OCI-LY1 (cell line): ENCODE measurements at regions not wholly inside any gene's neighbourhood (a gene's known extent, or its start where the extent isn't known, plus 50 kb on each side); places are given as distances from the start of the nearest gene placed in this dataset.

Experiments used
- H2AFZ ChIP-seq: fragments of 200-600 bp; sonication (generic), shearing (Covaris generic); 2 replicates; pipeline ENCODE4 v1.6.0; 2014; ENCODE audit warnings: antibody characterized with exemption, mild to moderate bottlenecking, low read length
- H3F3A ChIP-seq: fragments of 200-600 bp; sonication (generic), shearing (Covaris generic); 2 replicates; pipeline ENCODE4 v1.6.0; 2014; ENCODE audit warnings: mild to moderate bottlenecking, antibody characterized with exemption, low read length, moderate library complexity; ENCODE audit not compliant: insufficient read depth
- H3K27ac ChIP-seq: fragments of 200-600 bp; sonication (generic); 2 replicates; pipeline ENCODE4 v1.5.1; 2014; ENCODE audit warnings: low read length, mixed run types, mild to moderate bottlenecking, low read depth; ENCODE audit not compliant: poor library complexity, severe bottlenecking
- H3K27me3 ChIP-seq: fragments of 200-600 bp; sonication (generic); 2 replicates; pipeline ENCODE4 v1.6.0; 2014; ENCODE audit warnings: antibody characterized with exemption, mild to moderate bottlenecking, low read length, moderate library complexity; ENCODE audit not compliant: insufficient read depth
- H3K36me3 ChIP-seq: fragments of 200-600 bp; sonication (generic); 2 replicates; pipeline ENCODE4 v1.6.1; 2014; ENCODE audit warnings: mild to moderate bottlenecking, antibody characterized with exemption, low read length, moderate library complexity, mixed read lengths; ENCODE audit not compliant: insufficient read depth
- H3K4me1 ChIP-seq: fragments of 200-600 bp; sonication (generic); 2 replicates; pipeline ENCODE4 v1.5.1; 2014; ENCODE audit warnings: mild to moderate bottlenecking, low read length, moderate library complexity; ENCODE audit not compliant: insufficient read depth, severe bottlenecking
- H3K4me2 ChIP-seq: fragments of 200-600 bp; sonication (generic), shearing (Covaris generic); 2 replicates; pipeline ENCODE4 v1.6.1; 2014; ENCODE audit warnings: low read length
- H3K4me3 ChIP-seq: fragments of 200-600 bp; sonication (generic); 2 replicates; pipeline ENCODE4 v1.5.1; 2014; ENCODE audit warnings: low read length, low read depth, mild to moderate bottlenecking, mixed read lengths; ENCODE audit not compliant: poor library complexity, severe bottlenecking
- H3K79me2 ChIP-seq: fragments of 200-600 bp; shearing (Covaris generic); 2 replicates; pipeline ENCODE4 v1.6.1; 2016; ENCODE audit warnings: mixed run types, low read length, mixed read lengths; ENCODE audit not compliant: insufficient read depth
- H3K9ac ChIP-seq: fragments of 200-600 bp; sonication (generic), shearing (Covaris generic); 2 replicates; pipeline ENCODE4 v1.6.1; 2014; ENCODE audit warnings: mild to moderate bottlenecking, low read length, mixed read lengths
- H3K9me2 ChIP-seq: fragments of 200-600 bp; sonication (generic), shearing (Covaris generic); 2 replicates; pipeline ENCODE4 v1.6.1; 2014; ENCODE audit warnings: low read depth, mild to moderate bottlenecking, low read length, mixed read lengths
- H3K9me3 ChIP-seq: fragments of 200-600 bp; shearing (Covaris generic); 2 replicates; pipeline ENCODE4 v1.6.1; 2014; ENCODE audit warnings: low read length, mixed read lengths
- H4K20me1 ChIP-seq: fragments of 200-600 bp; sonication (generic), shearing (Covaris generic); 2 replicates; pipeline ENCODE4 v1.6.0; 2016; ENCODE audit warnings: mild to moderate bottlenecking, low read length; ENCODE audit not compliant: insufficient read depth
- EZH2 ChIP-seq: fragments of 200-600 bp; sonication (generic), shearing (Covaris generic); IDR thresholded peaks from 2 replicates; pipeline ENCODE4 v1.8.0; 2017; ENCODE audit warnings: borderline replicate concordance, mixed run types, mild to moderate bottlenecking, antibody characterized with exemption, low read length, moderate library complexity, mixed read lengths
- TF ChIP-seq, protein P1 (sequence below): fragments of 200-600 bp; sonication (generic), shearing (Covaris generic); IDR thresholded peaks from 2 replicates; pipeline ENCODE4 v1.5.1; 2017; ENCODE audit warnings: mild to moderate bottlenecking, antibody characterized with exemption, low read length, moderate library complexity, mixed read lengths

- TF ChIP-seq, protein P1, sequence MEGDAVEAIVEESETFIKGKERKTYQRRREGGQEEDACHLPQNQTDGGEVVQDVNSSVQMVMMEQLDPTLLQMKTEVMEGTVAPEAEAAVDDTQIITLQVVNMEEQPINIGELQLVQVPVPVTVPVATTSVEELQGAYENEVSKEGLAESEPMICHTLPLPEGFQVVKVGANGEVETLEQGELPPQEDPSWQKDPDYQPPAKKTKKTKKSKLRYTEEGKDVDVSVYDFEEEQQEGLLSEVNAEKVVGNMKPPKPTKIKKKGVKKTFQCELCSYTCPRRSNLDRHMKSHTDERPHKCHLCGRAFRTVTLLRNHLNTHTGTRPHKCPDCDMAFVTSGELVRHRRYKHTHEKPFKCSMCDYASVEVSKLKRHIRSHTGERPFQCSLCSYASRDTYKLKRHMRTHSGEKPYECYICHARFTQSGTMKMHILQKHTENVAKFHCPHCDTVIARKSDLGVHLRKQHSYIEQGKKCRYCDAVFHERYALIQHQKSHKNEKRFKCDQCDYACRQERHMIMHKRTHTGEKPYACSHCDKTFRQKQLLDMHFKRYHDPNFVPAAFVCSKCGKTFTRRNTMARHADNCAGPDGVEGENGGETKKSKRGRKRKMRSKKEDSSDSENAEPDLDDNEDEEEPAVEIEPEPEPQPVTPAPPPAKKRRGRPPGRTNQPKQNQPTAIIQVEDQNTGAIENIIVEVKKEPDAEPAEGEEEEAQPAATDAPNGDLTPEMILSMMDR, result no peak
- no peak for TF ChIP-seq EZH2
- Histone ChIP-seq H4K20me1 (no peaks in the 10 kb centered on the region), H3K4me1 (no peaks in the 10 kb centered on the region), H3K9me3 (peaks cover 3% of the 10 kb centered on the region; the same call in 1 of the 2 replicates), H3K79me2 (no peaks in the 10 kb centered on the region), H2AFZ (no peak overlapping the region), H3F3A (no peaks in the 10 kb centered on the region), H3K9me2 (no peaks in the 10 kb centered on the region), H3K4me2 (no peak overlapping the region), H3K9ac (no peak overlapping the region), H3K27ac (no peak overlapping the region), H3K36me3 (no peaks in the 10 kb centered on the region), H3K4me3 (no peak overlapping the region), H3K27me3 (no peaks in the 10 kb centered on the region)
Observed at GRCh38 chr3:109640146-109640652, 302.9 kb upstream of the DPPA4 start.

DNA sequence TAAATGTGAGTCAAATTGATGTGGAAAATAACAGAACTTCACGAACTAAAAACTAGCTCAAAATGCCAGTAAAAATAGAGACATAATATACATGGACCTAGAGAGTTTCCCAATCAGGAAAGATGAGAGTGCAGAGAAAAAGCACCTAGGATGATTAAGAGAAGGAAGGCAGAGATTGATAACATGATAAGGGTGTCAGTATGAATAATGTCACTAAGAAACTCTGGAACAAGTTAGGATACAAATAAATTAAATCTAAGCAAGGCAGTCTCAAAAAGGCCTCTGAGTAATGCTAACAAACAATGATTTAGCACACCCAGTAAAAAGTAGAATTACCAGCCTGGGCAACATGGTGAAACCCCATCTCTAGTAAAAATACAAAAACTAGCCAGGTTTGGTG, 304.7 kb upstream of the DPPA4 start:
- H3K36me3 ChIP-seq, result no peaks in the 10 kb centered on the region
- H3K27ac ChIP-seq, result no peak overlapping the region
- no peak overlapping the region for H3K4me3 ChIP-seq
- TF ChIP-seq, protein P1, result no peak
- no peak for TF ChIP-seq EZH2
- H3K79me2 ChIP-seq, result no peaks in the 10 kb centered on the region
- H4K20me1 ChIP-seq, result no peaks in the 10 kb centered on the region
- no peak overlapping the region for H3K4me2 ChIP-seq
- H3F3A ChIP-seq, result no peaks in the 10 kb centered on the region
- H3K9ac ChIP-seq, result no peak overlapping the region
- no peaks in the 10 kb centered on the region for H3K4me1 ChIP-seq
- no peaks in the 10 kb centered on the region for H3K27me3 ChIP-seq
- H2AFZ ChIP-seq, result no peak overlapping the region
- H3K9me3 ChIP-seq, result peaks cover 3% of the 10 kb centered on the region; the same call in 1 of the 2 replicates
- no peaks in the 10 kb centered on the region for H3K9me2 ChIP-seq

- no peaks in the 10 kb centered on the region for H3K9me2 ChIP-seq
- TF ChIP-seq EZH2, result no peak
- TF ChIP-seq, protein P1, result no peak
- H3K4me1 ChIP-seq, result no peaks in the 10 kb centered on the region
- H3K27ac ChIP-seq, result no peak overlapping the region
- no peak overlapping the region for H2AFZ ChIP-seq
- H3K9ac ChIP-seq, result no peak overlapping the region
- H3F3A ChIP-seq, result no peaks in the 10 kb centered on the region
- H3K79me2 ChIP-seq, result no peaks in the 10 kb centered on the region
- H3K9me3 ChIP-seq, result no peaks in the 10 kb centered on the region
- H3K27me3 ChIP-seq, result no peaks in the 10 kb centered on the region
- H3K4me2 ChIP-seq, result no peak overlapping the region
- peaks cover 13% of the 10 kb centered on the region for H3K36me3 ChIP-seq
- no peak overlapping the region for H3K4me3 ChIP-seq
- H4K20me1 ChIP-seq, result no peaks in the 10 kb centered on the region
Observed at GRCh38 chr3:109643590-109643989, 306.2 kb upstream of the DPPA4 start.
